PC-3 (cell line): ENCODE measurements at regions not wholly inside any gene's neighbourhood (a gene's known extent, or its start where the extent isn't known, plus 50 kb on each side); places are given as distances from the start of the nearest gene placed in this dataset.

Experiments
- ATAC-seq: fragments of 200-7000 bp; cut with Tn5 transposase; 2 replicates; pipeline ENCODE4 v1.9.1; 2020; ENCODE audit warnings: mild to moderate bottlenecking, moderate library complexity
- BruUV-seq: library from RNA; stranded (reverse); fragments of 400-500 nt; replicated peaks from 2 replicates; lab custom pipeline; 2021; lab: Mats Ljungman, UMichigan
- CTCF ChIA-PET: fragments of 300-600 bp; sonication (Branson Sonifier 250); formaldehyde crosslinking; loops from one replicate; lab custom pipeline; 2022; ENCODE audit warnings: antibody characterized with exemption; lab: Charles Lee
- POLR2A ChIA-PET: fragments of 300-600 bp; sonication (Branson Sonifier 250); formaldehyde crosslinking; loops from one replicate; lab custom pipeline; 2022; ENCODE audit warnings: antibody characterized with exemption; ENCODE audit not compliant: unreplicated experiment; lab: Charles Lee
- DNase-seq: peaks from one replicate; pipeline ENCODE4 v3.0.0-alpha.2; 2015
- H2AFZ ChIP-seq: fragments of 300-600 bp; sonication (generic); 2 replicates; pipeline ENCODE4 v1.6.0; 2016; ENCODE audit warnings: antibody characterized with exemption, low read length
- H3F3A ChIP-seq: fragments of 300-600 bp; sonication (generic); one replicate; pipeline ENCODE4 v1.6.0; 2017; ENCODE audit warnings: antibody characterized with exemption, low read length, control low read depth, mild to moderate bottlenecking; ENCODE audit not compliant: unreplicated experiment
- H3K27ac ChIP-seq: fragments of 300-600 bp; sonication (generic); 2 replicates; pipeline ENCODE4 v1.5.1; 2016; ENCODE audit warnings: mild to moderate bottlenecking, low read length
- H3K27me3 ChIP-seq: fragments of 300-600 bp; sonication (generic); 2 replicates; pipeline ENCODE4 v1.6.1; 2016; ENCODE audit warnings: low read length, mixed read lengths
- H3K36me3 ChIP-seq: fragments of 300-600 bp; sonication (generic); 2 replicates; pipeline ENCODE4 v1.6.1; 2016; ENCODE audit warnings: low read depth, mixed run types, low read length, mixed read lengths
- H3K4me1 ChIP-seq: fragments of 300-600 bp; sonication (generic); 2 replicates; pipeline ENCODE4 v1.5.1; 2016; ENCODE audit warnings: low read length; ENCODE audit not compliant: insufficient read depth
- H3K4me2 ChIP-seq: fragments of 300-600 bp; sonication (generic); 2 replicates; pipeline ENCODE4 v1.6.0; 2016; ENCODE audit warnings: low read length
- H3K4me3 ChIP-seq: fragments of 300-600 bp; sonication (generic); 2 replicates; pipeline ENCODE4 v1.5.1; 2016; ENCODE audit warnings: mild to moderate bottlenecking, low read length, mixed read lengths
- H3K79me2 ChIP-seq: fragments of 300-600 bp; sonication (generic); 2 replicates; pipeline ENCODE4 v1.6.1; 2017; ENCODE audit warnings: low read length, mixed read lengths
- H3K9ac ChIP-seq: fragments of 300-600 bp; sonication (generic); 2 replicates; pipeline ENCODE4 v1.6.0; 2016; ENCODE audit warnings: mild to moderate bottlenecking, low read length
- H3K9me2 ChIP-seq: fragments of 300-600 bp; sonication (generic); replicated peaks from 2 replicates; pipeline ENCODE4 v1.6.1; 2016; ENCODE audit warnings: mixed run types, low read length, mixed read lengths
- H3K9me3 ChIP-seq: fragments of 300-600 bp; sonication (generic); 2 replicates; pipeline ENCODE4 v1.6.1; 2016; ENCODE audit warnings: low read length, mixed read lengths
- H4K20me1 ChIP-seq: fragments of 300-600 bp; sonication (generic); 2 replicates; pipeline ENCODE4 v1.6.1; 2016; ENCODE audit warnings: low read length, mixed read lengths
- EZH2 ChIP-seq: fragments of 300-600 bp; sonication (generic); IDR thresholded peaks from one replicate; pipeline ENCODE4 v1.6.1; 2017; ENCODE audit warnings: antibody characterized with exemption, mild to moderate bottlenecking, low read length; ENCODE audit not compliant: unreplicated experiment
- EZH2phosphoT487 ChIP-seq: fragments of 300-600 bp; sonication (generic); IDR thresholded peaks from 2 replicates; pipeline ENCODE4 v1.6.1; 2018; ENCODE audit warnings: mild to moderate bottlenecking, antibody characterized with exemption, low read length, borderline replicate concordance
- intact Hi-C: fragments of 100-400 bp; cut with micrococcal nuclease; formaldehyde crosslinking; loops from 2 replicates; pipeline ENCODE4 v1.9.0; 2023
- TF ChIP-seq, protein P1 (sequence below): fragments of 300-600 bp; sonication (generic); conservative IDR thresholded peaks from 2 replicates; pipeline ENCODE4 v1.5.1; 2017; ENCODE audit warnings: antibody characterized with exemption, low read depth, mild to moderate bottlenecking, low read length

- H2AFZ ChIP-seq, result peak overlapping the region; percentile 17; the same call in 1 of the 2 replicates
- CTCF ChIA-PET, result no interaction called here
These were observed 390.1 kb downstream of the PDGFC start for GRCh38 chr4:156581282-156582063.

DNA sequence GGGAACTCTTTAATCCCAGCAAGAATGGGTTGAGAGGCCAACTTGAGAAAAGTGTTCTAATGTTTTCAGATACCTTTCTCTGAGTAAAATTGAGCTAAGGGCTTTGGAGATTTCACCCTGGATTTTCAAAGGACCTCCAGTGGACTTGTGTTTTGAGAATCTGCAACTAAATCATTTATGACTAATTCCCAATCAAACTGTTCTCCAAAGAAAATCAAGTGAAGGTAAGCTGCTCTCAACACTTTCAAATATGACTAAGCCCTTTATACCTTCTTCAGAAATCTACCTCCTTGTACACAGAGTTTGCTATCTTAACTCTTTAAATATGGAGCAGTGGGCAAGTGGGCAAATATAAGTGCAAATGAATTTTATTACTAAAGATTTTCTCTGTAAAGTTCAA lies 392.9 kb downstream of the PDGFC start:
- POLR2A ChIA-PET, result no interaction called here
- H3F3A ChIP-seq, result no peaks in the 10 kb centered on the region

More at GRCh38 chr4:156581282-156582063, 390.1 kb downstream of the PDGFC start:
- ATAC-seq (0 out of 2 replicates have a peak, but pooled peaks have one; percentile 27), DNase-seq (peak; percentile 25)
- H3K36me3 ChIP-seq, result no peaks in the 10 kb centered on the region
- H3K9me2 ChIP-seq, result no peaks in the 10 kb centered on the region
- no peak overlapping the region for H3K9ac ChIP-seq
- H3K79me2 ChIP-seq, result no peaks in the 10 kb centered on the region
- intact Hi-C loops, result loop anchor here (5.0 kb wide), 5 partner anchors 54 to 391 kb away; partner anchors contain the start of gene PDGFC
- no peak overlapping the region for H3K27ac ChIP-seq
- H4K20me1 ChIP-seq, result no peaks in the 10 kb centered on the region
- no peaks in the 10 kb centered on the region for H3K27me3 ChIP-seq
- H3F3A ChIP-seq, result no peaks in the 10 kb centered on the region
- H3K4me1 ChIP-seq, result peaks cover 43% of the 10 kb centered on the region
- TF ChIP-seq EZH2phosphoT487, result no peak
- TF ChIP-seq EZH2, result no peak
- TF ChIP-seq, protein P1, sequence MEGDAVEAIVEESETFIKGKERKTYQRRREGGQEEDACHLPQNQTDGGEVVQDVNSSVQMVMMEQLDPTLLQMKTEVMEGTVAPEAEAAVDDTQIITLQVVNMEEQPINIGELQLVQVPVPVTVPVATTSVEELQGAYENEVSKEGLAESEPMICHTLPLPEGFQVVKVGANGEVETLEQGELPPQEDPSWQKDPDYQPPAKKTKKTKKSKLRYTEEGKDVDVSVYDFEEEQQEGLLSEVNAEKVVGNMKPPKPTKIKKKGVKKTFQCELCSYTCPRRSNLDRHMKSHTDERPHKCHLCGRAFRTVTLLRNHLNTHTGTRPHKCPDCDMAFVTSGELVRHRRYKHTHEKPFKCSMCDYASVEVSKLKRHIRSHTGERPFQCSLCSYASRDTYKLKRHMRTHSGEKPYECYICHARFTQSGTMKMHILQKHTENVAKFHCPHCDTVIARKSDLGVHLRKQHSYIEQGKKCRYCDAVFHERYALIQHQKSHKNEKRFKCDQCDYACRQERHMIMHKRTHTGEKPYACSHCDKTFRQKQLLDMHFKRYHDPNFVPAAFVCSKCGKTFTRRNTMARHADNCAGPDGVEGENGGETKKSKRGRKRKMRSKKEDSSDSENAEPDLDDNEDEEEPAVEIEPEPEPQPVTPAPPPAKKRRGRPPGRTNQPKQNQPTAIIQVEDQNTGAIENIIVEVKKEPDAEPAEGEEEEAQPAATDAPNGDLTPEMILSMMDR, result no peak
- POLR2A ChIA-PET, result no interaction called here
- H3K4me3 ChIP-seq, result peak overlapping the region; percentile 53
- no TSS peak for BruUV-seq
- no peaks in the 10 kb centered on the region for H3K9me3 ChIP-seq
- peak overlapping the region; percentile 77 for H3K4me2 ChIP-seq

More for the DNA sequence above, 392.9 kb downstream of the PDGFC start:
- Histone ChIP-seq H4K20me1 (no peaks in the 10 kb centered on the region), H3K36me3 (no peaks in the 10 kb centered on the region), H3K4me1 (peaks cover 32% of the 10 kb centered on the region), H3K4me2 (0 out of 2 replicates have a peak overlapping the region, but pooled peaks have one; percentile 14), H3K9me3 (no peaks in the 10 kb centered on the region), H2AFZ (0 out of 2 replicates have a peak overlapping the region, but pooled peaks have one; percentile 53), H3K27ac (no peak overlapping the region; the same call in 1 of the 2 replicates), H3K9ac (no peak overlapping the region), H3K79me2 (no peaks in the 10 kb centered on the region), H3K9me2 (no peaks in the 10 kb centered on the region), H3K4me3 (no peak overlapping the region), H3K27me3 (no peaks in the 10 kb centered on the region)
- intact Hi-C loops, result loop anchor here (10.0 kb wide), 1 partner anchor 196 kb away; no protein-coding TSS in a partner anchor
- ATAC-seq, result no peak
- BruUV-seq, result no TSS peak
- DNase-seq, result peak; percentile 16
- TF ChIP-seq EZH2 (no peak), EZH2phosphoT487 (no peak)
- TF ChIP-seq, protein P1, result no peak
- CTCF ChIA-PET, result no interaction called here
